ENCODE measurements at regions not wholly inside any gene's neighbourhood (a gene's known extent, or its start where the extent isn't known, plus 50 kb on each side); places are given as distances from the start of the nearest gene placed in this dataset.

DNA sequence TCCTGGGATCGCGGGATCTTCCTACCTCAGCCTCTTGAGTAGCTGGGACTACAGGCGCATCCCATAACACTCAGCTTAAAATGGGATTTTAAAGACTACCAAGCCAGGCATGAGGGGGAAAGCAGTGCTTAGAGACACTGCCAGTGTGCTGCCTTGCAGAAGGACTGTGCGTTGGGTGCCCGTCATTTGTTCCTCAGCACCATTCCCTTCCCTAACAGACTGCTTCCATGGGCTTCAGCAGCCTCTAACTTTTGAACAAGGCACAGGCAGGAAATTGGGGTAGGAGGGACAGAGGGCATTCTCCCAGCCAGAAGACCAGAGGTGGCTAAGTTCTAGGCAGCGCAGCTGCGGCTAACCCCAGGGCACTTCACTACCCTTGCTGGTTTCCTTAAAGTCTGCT is 73.9 kb upstream of the USP24 start:
- TF ChIP-seq POLR2AphosphoS5 (IDR thresholded peaks at IDR 0.05; ENCODE audit: low read depth, low read length) (no peak), POLR2A (IDR thresholded peaks at IDR 0.05; ENCODE audit: low read depth, low read length) (no peak), PAX5 (IDR thresholded peaks at IDR 0.05; ENCODE audit: insufficient read depth, low read length, severe bottlenecking) (no peak), POU2F2 (IDR thresholded peaks at IDR 0.05; ENCODE audit: low read depth, low read length) (no peak), TAF1 (IDR thresholded peaks at IDR 0.05; ENCODE audit: low read depth, low read length) (no peak)
- no peak for DNase-seq (ENCODE audit: insufficient read length, low spot score)
- FAIRE-seq: no peak

- DNase-seq (ENCODE audit: insufficient read length, low spot score) (no peak), FAIRE-seq (peak; percentile 87)
- TF ChIP-seq TAF1 (IDR thresholded peaks at IDR 0.05; ENCODE audit: low read depth, low read length): no peak
- 0 out of 2 replicates have a peak, but pooled peaks have one; percentile 24 for TF ChIP-seq SPI1 (IDR thresholded peaks at IDR 0.05; ENCODE audit: low read depth, low read length)
Observed at GRCh38 chr1:55288245-55288644, 73.1 kb upstream of the USP24 start.

DNA sequence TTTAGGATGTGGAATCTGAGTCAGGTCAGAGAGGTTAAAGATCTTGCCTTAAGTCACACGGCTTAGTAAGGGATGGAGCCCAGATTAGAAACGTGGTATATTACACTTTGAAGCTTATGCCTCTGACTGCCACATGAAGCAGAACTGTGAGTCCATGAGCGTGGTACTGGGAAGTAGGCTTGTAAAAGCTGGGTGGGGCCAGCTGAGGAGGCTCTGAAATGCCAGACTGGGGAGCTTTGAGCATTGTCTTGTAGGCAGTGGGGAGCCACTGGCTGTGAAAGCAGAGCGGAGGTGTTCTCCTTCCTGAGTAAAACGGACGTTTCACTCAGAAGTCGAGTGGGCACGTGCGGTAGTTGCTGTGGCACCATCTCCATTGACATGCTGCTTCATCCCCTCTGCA is 72.6 kb upstream of the USP24 start:
- DNase-seq (ENCODE audit: insufficient read length, low spot score): no peak
- peak; percentile 82 for FAIRE-seq
- TF ChIP-seq TAF1 (IDR thresholded peaks at IDR 0.05; ENCODE audit: low read depth, low read length) (0 out of 2 replicates have a peak, but pooled peaks have one; percentile 17), PAX5 (IDR thresholded peaks at IDR 0.05; ENCODE audit: insufficient read depth, low read length, severe bottlenecking) (no peak), POLR2AphosphoS5 (IDR thresholded peaks at IDR 0.05; ENCODE audit: low read depth, low read length) (no peak), SPI1 (IDR thresholded peaks at IDR 0.05; ENCODE audit: low read depth, low read length) (no peak), POLR2A (IDR thresholded peaks at IDR 0.05; ENCODE audit: low read depth, low read length) (no peak), POU2F2 (IDR thresholded peaks at IDR 0.05; ENCODE audit: low read depth, low read length) (no peak)

DNA sequence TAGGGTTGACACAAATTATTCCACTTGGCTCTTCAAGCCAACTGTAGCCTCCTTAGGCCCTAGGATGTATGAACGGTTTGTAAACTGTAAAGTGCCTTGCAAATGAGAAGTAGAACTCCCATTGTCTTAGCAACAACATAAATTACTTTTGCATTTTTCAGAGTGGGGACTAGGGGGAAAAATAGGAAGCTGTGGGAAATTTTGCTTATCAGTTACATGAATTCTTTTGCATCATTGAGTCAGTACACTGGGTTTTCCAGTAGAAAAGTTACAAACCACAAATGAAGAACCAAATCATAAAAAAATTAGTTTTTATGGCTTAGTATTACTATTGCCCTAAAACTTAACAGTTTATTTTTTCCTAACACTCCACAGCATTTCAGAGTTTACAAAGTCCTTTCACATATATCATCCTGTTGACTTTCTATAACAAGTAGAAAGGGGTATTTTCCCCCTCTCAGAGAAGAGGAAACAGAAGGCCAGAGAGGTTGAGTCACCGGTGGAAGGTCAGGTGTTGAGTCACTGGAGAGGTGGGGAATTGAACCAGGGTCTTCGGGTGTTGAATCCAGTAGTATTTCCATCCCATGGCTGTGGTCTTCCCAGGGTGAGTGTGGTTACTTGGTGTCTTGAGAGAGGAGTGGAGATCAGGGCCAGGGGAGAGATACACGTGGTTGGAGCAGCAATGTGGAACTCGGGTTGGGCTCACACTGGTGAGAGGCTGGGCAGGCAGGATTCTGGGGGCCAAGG is 71.9 kb upstream of the USP24 start:
- TF ChIP-seq PAX5 (IDR thresholded peaks at IDR 0.05; ENCODE audit: insufficient read depth, low read length, severe bottlenecking) (no peak), POLR2A (IDR thresholded peaks at IDR 0.05; ENCODE audit: low read depth, low read length) (no peak), POLR2AphosphoS5 (IDR thresholded peaks at IDR 0.05; ENCODE audit: low read depth, low read length) (no peak), POU2F2 (IDR thresholded peaks at IDR 0.05; ENCODE audit: low read depth, low read length) (no peak), TAF1 (IDR thresholded peaks at IDR 0.05; ENCODE audit: low read depth, low read length) (no peak), SPI1 (IDR thresholded peaks at IDR 0.05; ENCODE audit: low read depth, low read length) (no peak)
- FAIRE-seq: peak; percentile 31
- DNase-seq (ENCODE audit: insufficient read length, low spot score): no peak

GRCh38 chr1:55285834-55286233 is 70.7 kb upstream of the USP24 start:
- DNase-seq (ENCODE audit: insufficient read length, low spot score) (no peak), FAIRE-seq (no peak)
- TF ChIP-seq PAX5 (IDR thresholded peaks at IDR 0.05; ENCODE audit: insufficient read depth, low read length, severe bottlenecking): no peak
- TF ChIP-seq TAF1 (IDR thresholded peaks at IDR 0.05; ENCODE audit: low read depth, low read length): no peak
- no peak for TF ChIP-seq POLR2AphosphoS5 (IDR thresholded peaks at IDR 0.05; ENCODE audit: low read depth, low read length)
- TF ChIP-seq SPI1 (IDR thresholded peaks at IDR 0.05; ENCODE audit: low read depth, low read length): no peak
- no peak for TF ChIP-seq POU2F2 (IDR thresholded peaks at IDR 0.05; ENCODE audit: low read depth, low read length)
- no peak for TF ChIP-seq POLR2A (IDR thresholded peaks at IDR 0.05; ENCODE audit: low read depth, low read length)

DNA sequence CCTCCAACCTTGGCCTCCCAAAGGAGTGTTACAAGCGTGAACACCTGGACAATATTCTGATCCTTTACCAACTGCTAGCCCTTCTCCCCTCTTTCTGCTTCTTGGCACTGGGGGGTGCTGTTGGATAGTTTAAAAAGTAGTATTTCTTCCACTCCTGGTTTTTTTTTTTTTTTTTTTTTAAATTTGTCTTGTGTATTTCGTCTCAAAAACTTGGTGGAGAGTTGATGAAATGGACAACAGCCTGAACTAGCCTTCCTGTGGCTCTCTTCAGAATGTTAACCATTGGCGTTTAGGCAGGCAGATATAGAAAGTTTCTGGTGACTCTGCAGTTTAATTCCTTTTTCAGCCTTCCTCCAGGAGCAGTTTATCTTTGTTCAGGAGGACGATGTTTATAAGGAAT is 69.7 kb upstream of the USP24 start:
- DNase-seq (ENCODE audit: insufficient read length, low spot score) (no peak), FAIRE-seq (no peak)
- TF ChIP-seq SPI1 (IDR thresholded peaks at IDR 0.05; ENCODE audit: low read depth, low read length) (no peak), POLR2AphosphoS5 (IDR thresholded peaks at IDR 0.05; ENCODE audit: low read depth, low read length) (no peak), PAX5 (IDR thresholded peaks at IDR 0.05; ENCODE audit: insufficient read depth, low read length, severe bottlenecking) (no peak), TAF1 (IDR thresholded peaks at IDR 0.05; ENCODE audit: low read depth, low read length) (no peak), POLR2A (IDR thresholded peaks at IDR 0.05; ENCODE audit: low read depth, low read length) (no peak), POU2F2 (IDR thresholded peaks at IDR 0.05; ENCODE audit: low read depth, low read length) (no peak)

- DNase-seq (ENCODE audit: insufficient read length, low spot score) (no peak), FAIRE-seq (no peak)
- TF ChIP-seq POLR2A (IDR thresholded peaks at IDR 0.05; ENCODE audit: low read depth, low read length) (no peak), SPI1 (IDR thresholded peaks at IDR 0.05; ENCODE audit: low read depth, low read length) (no peak), POU2F2 (IDR thresholded peaks at IDR 0.05; ENCODE audit: low read depth, low read length) (no peak), TAF1 (IDR thresholded peaks at IDR 0.05; ENCODE audit: low read depth, low read length) (no peak)
Observed at GRCh38 chr1:55282058-55282457, 66.9 kb upstream of the USP24 start.

- FAIRE-seq (no peak), DNase-seq (ENCODE audit: insufficient read length, low spot score) (no peak)
- no peak for TF ChIP-seq POU2F2 (IDR thresholded peaks at IDR 0.05; ENCODE audit: low read depth, low read length)
- TF ChIP-seq SPI1 (IDR thresholded peaks at IDR 0.05; ENCODE audit: low read depth, low read length): no peak
- TF ChIP-seq PAX5 (IDR thresholded peaks at IDR 0.05; ENCODE audit: insufficient read depth, low read length, severe bottlenecking): no peak
- TF ChIP-seq POLR2AphosphoS5 (IDR thresholded peaks at IDR 0.05; ENCODE audit: low read depth, low read length): no peak
- TF ChIP-seq POLR2A (IDR thresholded peaks at IDR 0.05; ENCODE audit: low read depth, low read length): no peak
- TF ChIP-seq TAF1 (IDR thresholded peaks at IDR 0.05; ENCODE audit: low read depth, low read length): no peak
Observed at GRCh38 chr1:55280731-55281130, 65.6 kb upstream of the USP24 start.

GRCh38 chr1:55279627-55280026 is 64.5 kb upstream of the USP24 start:
- DNase-seq (ENCODE audit: insufficient read length, low spot score) (no peak), FAIRE-seq (no peak)
- TF ChIP-seq TAF1 (IDR thresholded peaks at IDR 0.05; ENCODE audit: low read depth, low read length): no peak
- TF ChIP-seq POU2F2 (IDR thresholded peaks at IDR 0.05; ENCODE audit: low read depth, low read length): no peak
- no peak for TF ChIP-seq PAX5 (IDR thresholded peaks at IDR 0.05; ENCODE audit: insufficient read depth, low read length, severe bottlenecking)
- TF ChIP-seq POLR2A (IDR thresholded peaks at IDR 0.05; ENCODE audit: low read depth, low read length): no peak
- no peak for TF ChIP-seq POLR2AphosphoS5 (IDR thresholded peaks at IDR 0.05; ENCODE audit: low read depth, low read length)
- TF ChIP-seq SPI1 (IDR thresholded peaks at IDR 0.05; ENCODE audit: low read depth, low read length): no peak

- FAIRE-seq (no peak), DNase-seq (ENCODE audit: insufficient read length, low spot score) (no peak)
- TF ChIP-seq TAF1 (IDR thresholded peaks at IDR 0.05; ENCODE audit: low read depth, low read length): no peak
- no peak for TF ChIP-seq PAX5 (IDR thresholded peaks at IDR 0.05; ENCODE audit: insufficient read depth, low read length, severe bottlenecking)
- TF ChIP-seq POLR2A (IDR thresholded peaks at IDR 0.05; ENCODE audit: low read depth, low read length): no peak
- TF ChIP-seq POU2F2 (IDR thresholded peaks at IDR 0.05; ENCODE audit: low read depth, low read length): no peak
- TF ChIP-seq SPI1 (IDR thresholded peaks at IDR 0.05; ENCODE audit: low read depth, low read length): no peak
- no peak for TF ChIP-seq POLR2AphosphoS5 (IDR thresholded peaks at IDR 0.05; ENCODE audit: low read depth, low read length)
Observed at GRCh38 chr1:55278378-55278777, 63.2 kb upstream of the USP24 start.
